K562 (cell line): ENCODE measurements at regions not wholly inside any gene's neighbourhood (a gene's known extent, or its start where the extent isn't known, plus 50 kb on each side); places are given as distances from the start of the nearest gene placed in this dataset.

Experiments
- ATAC-seq: fragments of 200-7000 bp; cut with Tn5 transposase; 3 replicates; pipeline ENCODE4 v1.9.1; 2020; ENCODE audit warnings: moderate library complexity
- BruUV-seq: library from RNA; stranded (reverse); fragments of 400-500 nt; replicated peaks from 2 replicates; lab custom pipeline; 2021; lab: Mats Ljungman, UMichigan
- CTCF ChIA-PET: fragments of 300-600 bp; formaldehyde crosslinking; extraction: SDS; loops from one replicate; lab custom pipeline; 2021; ENCODE audit warnings: low intra/inter-chr PET ratio; lab: Yijun Ruan, JAX
- POLR2A ChIA-PET: fragments of 300-600, 350-650 bp; sonication (Branson Sonifier 250); formaldehyde crosslinking; extraction: SDS; loops from one replicate; lab custom pipeline; 2021; ENCODE audit warnings: antibody characterized with exemption, inconsistent platforms; lab: Yijun Ruan, JAX
- DNase-seq, 4 experiments: peaks; one replicate each; pipeline versions ENCODE4 v3.0.0 to v3.0.0-alpha.2; 2011 to 2018; ENCODE audit warnings: low spot score in 3 of 4, mixed read lengths in 3 of 4; ENCODE audit errors: extremely low read depth in 1 of 4
- FAIRE-seq: peaks from 2 replicates; lab custom pipeline; 2011; peaks lifted over from hg19 to GRCh38; lab: Jason Lieb, UNC
- H2AFZ ChIP-seq: 2 replicates; pipeline ENCODE4 v1.6.0; 2011; ENCODE audit warnings: low read depth, low read length, control low read depth, inconsistent platforms
- H3K27ac ChIP-seq: fragments of 200-600 bp; 3 replicates; pipeline ENCODE4 v1.8.0; 2011; ENCODE audit warnings: low read depth, mild to moderate bottlenecking, control low read depth, inconsistent platforms, low read length, moderate library complexity, mixed read lengths; ENCODE audit errors: extremely low read depth
- H3K27me3 ChIP-seq, 2 experiments: fragments of 300-600 bp in 1 of 2; 2 replicates in 1 of 2; 3 replicates in 1 of 2; pipeline versions ENCODE4 v1.6.0 to v1.8.0; 2011; ENCODE audit warnings: inconsistent platforms in 2 of 2, low read length in 2 of 2, mild to moderate bottlenecking in 1 of 2, mixed read lengths in 1 of 2, moderate library complexity in 1 of 2; ENCODE audit not compliant: control insufficient read depth in 2 of 2, insufficient read depth in 2 of 2
- H3K36me3 ChIP-seq: fragments of 300-600 bp; 3 replicates; pipeline ENCODE4 v1.8.0; 2011; ENCODE audit warnings: mild to moderate bottlenecking, low read length, inconsistent platforms; ENCODE audit not compliant: control insufficient read depth, insufficient read depth
- H3K4me1 ChIP-seq, 2 experiments: fragments of 200-600 bp in 1 of 2; replicated peaks in 1 of 2; 2 replicates in 1 of 2; 3 replicates in 1 of 2; pipeline versions ENCODE4 v1.5.1 to v1.8.0; 2011; ENCODE audit warnings: inconsistent platforms in 2 of 2, low read length in 2 of 2, mild to moderate bottlenecking in 1 of 2, mixed read lengths in 1 of 2, moderate library complexity in 1 of 2; ENCODE audit not compliant: control insufficient read depth in 2 of 2, insufficient read depth in 2 of 2
- H3K4me2 ChIP-seq: 2 replicates; pipeline ENCODE4 v1.6.1; 2011; ENCODE audit warnings: low read length, control low read depth, inconsistent platforms, mixed read lengths; ENCODE audit not compliant: insufficient read depth
- H3K4me3 ChIP-seq: fragments of 200-600 bp; sonication (generic), shearing (Covaris generic); 2 replicates; pipeline ENCODE4 v1.5.1; 2016; ENCODE audit warnings: control low read depth, inconsistent platforms
- H3K79me2 ChIP-seq: fragments of 200-600 bp; 3 replicates; pipeline ENCODE4 v1.8.0; 2011; ENCODE audit warnings: low read length, inconsistent platforms; ENCODE audit not compliant: control insufficient read depth, insufficient read depth
- H3K9ac ChIP-seq, 2 experiments: 2 replicates each; pipeline versions ENCODE4 v1.6.0 to v1.6.1; 2011; ENCODE audit warnings: low read depth in 2 of 2, low read length in 2 of 2, control low read depth in 1 of 2, inconsistent platforms in 1 of 2, mild to moderate bottlenecking in 1 of 2, mixed read lengths in 1 of 2; ENCODE audit not compliant: insufficient read depth in 1 of 2
- H3K9me1 ChIP-seq: one replicate; pipeline ENCODE4 v1.6.0; 2011; ENCODE audit warnings: inconsistent platforms, mild to moderate bottlenecking, low read length, moderate library complexity; ENCODE audit not compliant: control insufficient read depth, insufficient read depth
- H3K9me3 ChIP-seq: replicated peaks from 2 replicates; pipeline ENCODE4 v1.5.1; 2011; ENCODE audit warnings: low read depth, low read length, inconsistent platforms; ENCODE audit not compliant: control insufficient read depth, insufficient read depth
- H4K20me1 ChIP-seq: replicated peaks from 2 replicates; pipeline ENCODE4 v1.6.1; 2011; ENCODE audit warnings: low read length, inconsistent platforms, mixed read lengths; ENCODE audit not compliant: control insufficient read depth, insufficient read depth
- CBX8 ChIP-seq: fragments of 200-600 bp; sonication (generic); IDR thresholded peaks from 2 replicates; pipeline ENCODE4 v1.6.1; 2012; ENCODE audit warnings: borderline replicate concordance, mixed run types, low read depth, mild to moderate bottlenecking, moderate library complexity, mixed read lengths, low read length, control low read depth, inconsistent platforms; ENCODE audit not compliant: poor library complexity, severe bottlenecking; ENCODE audit errors: extremely low read depth
- COPS2 ChIP-seq: fragments of 450-650 bp; conservative IDR thresholded peaks from 2 replicates; pipeline ENCODE4 v1.6.1; 2016; ENCODE audit warnings: mild to moderate bottlenecking, moderate library complexity
- FOXJ2 ChIP-seq: fragments of 200-800 bp; sonication (Bioruptor generic); IDR thresholded peaks from 2 replicates; pipeline ENCODE4 v1.6.1; 2016; ENCODE audit warnings: missing genetic modification characterization, missing compliant biosample characterization
- KDM5B ChIP-seq: fragments of 200-600 bp; sonication (generic); IDR thresholded peaks from 2 replicates; pipeline ENCODE4 v1.6.1; 2012; ENCODE audit warnings: low read depth, mild to moderate bottlenecking, moderate library complexity, low read length, control low read depth, inconsistent platforms; ENCODE audit not compliant: insufficient replicate concordance
- KLF13 ChIP-seq: fragments of 450-650 bp; IDR thresholded peaks from 2 replicates; pipeline ENCODE4 v1.6.1; 2016; ENCODE audit warnings: missing genetic modification characterization, low read depth, mild to moderate bottlenecking, missing compliant biosample characterization, moderate library complexity, borderline replicate concordance
- MAFG ChIP-seq: fragments of 450-650 bp; conservative IDR thresholded peaks from 2 replicates; pipeline ENCODE4 v1.6.1; 2016; ENCODE audit warnings: missing genetic modification characterization, missing compliant biosample characterization
- MTA3 ChIP-seq: fragments of 450-650 bp; formaldehyde crosslinking; IDR thresholded peaks from 2 replicates; pipeline ENCODE4 v1.6.1; 2017; ENCODE audit warnings: mild to moderate bottlenecking, borderline replicate concordance
- NFYB ChIP-seq: IDR thresholded peaks from 2 replicates; pipeline ENCODE4 v1.6.1; 2011; ENCODE audit warnings: mild to moderate bottlenecking, moderate library complexity; ENCODE audit not compliant: insufficient read length; ENCODE audit errors: extremely low read depth
- RAD21 ChIP-seq, 2 experiments: fragments of 250-450 bp in 1 of 2; fragments of 450-650 bp in 1 of 2; sonication (Bioruptor Pico) in 1 of 2; formaldehyde crosslinking in 1 of 2; IDR thresholded peaks in 1 of 2; conservative IDR thresholded peaks in 1 of 2; 2 replicates each; pipeline versions ENCODE4 v1.4.0 to v1.8.0; 2020 to 2022; ENCODE audit warnings: mild to moderate bottlenecking in 2 of 2, moderate library complexity in 1 of 2
- RBFOX2 ChIP-seq: fragments of 200-400 bp; formaldehyde crosslinking; IDR thresholded peaks from 2 replicates; pipeline ENCODE4 v1.6.1; 2017; ENCODE audit warnings: low read depth, mild to moderate bottlenecking, low read length, moderate library complexity
- SRSF1 ChIP-seq: fragments of 200-400 bp; formaldehyde crosslinking; IDR thresholded peaks from 2 replicates; pipeline ENCODE4 v1.6.1; 2017; ENCODE audit warnings: mild to moderate bottlenecking, low read depth, low read length, moderate library complexity
- SUPT5H ChIP-seq: fragments of 450-650 bp; IDR thresholded peaks from 2 replicates; pipeline ENCODE4 v1.6.1; 2016
- ZNF280A ChIP-seq: fragments of 450-650 bp; IDR thresholded peaks from 2 replicates; pipeline ENCODE4 v1.6.1; 2018; ENCODE audit warnings: mild to moderate bottlenecking, low read depth; ENCODE audit not compliant: partially characterized antibody
- ZNF316 ChIP-seq: fragments of 450-650 bp; IDR thresholded peaks from 2 replicates; pipeline ENCODE4 v1.6.1; 2016
- WGBS: fragments of 100-300 bp; shearing (Covaris generic); methylation state at CpG from one replicate; pipeline ENCODE4 v1.1.6; 2016; ENCODE audit warnings: low coverage, mixed read lengths; ENCODE audit not compliant: insufficient coverage; ENCODE audit errors: missing lambda C conversion rate; 5-methylcytosine and 5-hydroxymethylcytosine counted together
- in situ Hi-C: fragments of 300-500 bp; cut with MboI; formaldehyde crosslinking; loops from 4 replicates; pipeline ENCODE4 v1.15.0; 2018; ENCODE audit warnings: inconsistent platforms, mixed read lengths
- intact Hi-C: fragments of 100-400 bp; cut with micrococcal nuclease; formaldehyde crosslinking; loops from 2 replicates; pipeline ENCODE4 v1.14.2; 2022

- in situ Hi-C loops (no loop called here), intact Hi-C loops (no loop called here)
- no peaks in the 10 kb centered on the region for H3K4me1 ChIP-seq
- no peaks in the 10 kb centered on the region for H3K36me3 ChIP-seq
- H4K20me1 ChIP-seq, result no peaks in the 10 kb centered on the region
- no peak overlapping the region for H3K4me3 ChIP-seq
- FAIRE-seq (no peak), DNase-seq (no peak), ATAC-seq (no peak)
- peak; percentile 16; the same call in 1 of the 2 replicates for TF ChIP-seq MAFG
- peak; percentile 49; the same call in 1 of the 2 replicates for TF ChIP-seq ZNF316
- TF ChIP-seq KLF13 (tag), result no peak
- H3K9me1 ChIP-seq, result no peaks in the 10 kb centered on the region
- no peak overlapping the region for H2AFZ ChIP-seq
- H3K9ac ChIP-seq, result no peak overlapping the region
- WGBS, result 0% methylated on average over 3 of the region's 3 CpGs
- no peaks in the 10 kb centered on the region for H3K27me3 ChIP-seq
- H3K9me3 ChIP-seq, result no peaks in the 10 kb centered on the region
- POLR2A ChIA-PET, result interaction anchor here (0.6 kb wide), 1 partner anchor 841 kb away, joined by 3 read pairs; no protein-coding TSS in a partner anchor
- no peak overlapping the region for H3K27ac ChIP-seq
- no peak overlapping the region for H3K4me2 ChIP-seq
- CTCF ChIA-PET, result no interaction called here
- no peaks in the 10 kb centered on the region for H3K79me2 ChIP-seq
- BruUV-seq, result no TSS peak
Observed at GRCh38 chr3:4147556-4148118, 155.5 kb upstream of the SETMAR start.

- no peak for DNase-seq
- TF ChIP-seq CBX8, result no peak
- no peak for TF ChIP-seq KDM5B
- TF ChIP-seq COPS2, result no peak
- no peak for TF ChIP-seq ZNF280A
- no peak for TF ChIP-seq FOXJ2 (tag)
- TF ChIP-seq RBFOX2, result no peak
- no peak for TF ChIP-seq SUPT5H
- no peak for TF ChIP-seq SRSF1
- TF ChIP-seq MTA3, result no peak
- no peak for TF ChIP-seq NFYB
- TF ChIP-seq RAD21 (CRISPR knock-in tag; conservative IDR thresholded peaks at IDR 0.05 in 1 of 2, IDR thresholded peaks at IDR 0.05 in 1 of 2), result no peak
- TF ChIP-seq, all 486 proteins: peak for 0
- WGBS, result 0% methylated on average over 2 of the region's 2 CpGs
Observed at GRCh38 chr3:4149296-4149695, 153.9 kb upstream of the SETMAR start.

More at GRCh38 chr3:4149296-4149695, 153.9 kb upstream of the SETMAR start:
- Histone ChIP-seq H3K27me3 (no peaks in the 10 kb centered on the region), H3K9ac (no peak overlapping the region), H3K4me3 (no peak overlapping the region), H3K27ac (no peak overlapping the region), H3K4me2 (no peak overlapping the region), H3K36me3 (no peaks in the 10 kb centered on the region), H2AFZ (no peak overlapping the region), H3K79me2 (no peaks in the 10 kb centered on the region), H3K9me1 (no peaks in the 10 kb centered on the region), H3K4me1 (no peaks in the 10 kb centered on the region), H4K20me1 (no peaks in the 10 kb centered on the region), H3K9me3 (no peaks in the 10 kb centered on the region)
- ChIA-PET POLR2A (no interaction called here), CTCF (no interaction called here)
- in situ Hi-C loops, result no loop called here
- FAIRE-seq (no peak), ATAC-seq (no peak)
- BruUV-seq, result no TSS peak
- intact Hi-C loops, result no loop called here
